Upper lobe of left lung (tissue), 4 donors: ENCODE measurements at regions not wholly inside any gene's neighbourhood (a gene's known extent, or its start where the extent isn't known, plus 50 kb on each side); places are given as distances from the start of the nearest gene placed in this dataset.

Experiments used
- POLR2A ChIP-seq, 4 donors: fragments of 450-650 bp; IDR thresholded peaks; one replicate each; pipeline ENCODE4 v1.5.1; 2016 to 2017; ENCODE audit warnings: antibody characterized with exemption in 4 of 4, mild to moderate bottlenecking in 2 of 4
- POLR2AphosphoS5 ChIP-seq, 2 donors: sonication (generic); formaldehyde crosslinking; IDR thresholded peaks; one replicate each; pipeline ENCODE4 v1.5.1; 2017; ENCODE audit warnings: antibody characterized with exemption in 2 of 2
- TF ChIP-seq, protein P1 (sequence below), 6 experiments: fragments of 450-650 bp in 4 of 6; fragments of 200-600 bp in 2 of 6; sonication (generic) in 2 of 6; IDR thresholded peaks; one replicate each; pipeline ENCODE4 v1.5.1; 2016 to 2019; ENCODE audit warnings: antibody characterized with exemption in 6 of 6

DNA sequence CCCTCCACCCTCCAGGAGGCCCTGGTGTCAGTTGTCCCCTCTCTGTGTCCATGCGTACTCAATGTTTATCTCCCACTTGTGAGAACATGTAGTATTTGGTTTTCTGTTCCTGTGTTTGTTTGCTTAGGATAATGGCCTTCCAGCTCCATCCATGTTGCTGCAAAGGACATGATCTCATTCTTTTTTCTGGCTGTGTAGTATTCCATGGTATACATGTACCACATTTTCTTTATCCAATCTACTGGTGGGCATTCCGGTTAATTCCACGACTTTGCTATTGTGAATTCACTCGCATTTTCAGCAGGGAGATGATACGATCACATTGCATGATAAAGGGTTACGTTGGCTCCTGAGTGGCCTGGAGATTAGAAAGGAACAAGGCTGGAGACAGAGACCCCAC lies 286.2 kb downstream of the FOXL1 start:
- TF ChIP-seq, protein P1, sequence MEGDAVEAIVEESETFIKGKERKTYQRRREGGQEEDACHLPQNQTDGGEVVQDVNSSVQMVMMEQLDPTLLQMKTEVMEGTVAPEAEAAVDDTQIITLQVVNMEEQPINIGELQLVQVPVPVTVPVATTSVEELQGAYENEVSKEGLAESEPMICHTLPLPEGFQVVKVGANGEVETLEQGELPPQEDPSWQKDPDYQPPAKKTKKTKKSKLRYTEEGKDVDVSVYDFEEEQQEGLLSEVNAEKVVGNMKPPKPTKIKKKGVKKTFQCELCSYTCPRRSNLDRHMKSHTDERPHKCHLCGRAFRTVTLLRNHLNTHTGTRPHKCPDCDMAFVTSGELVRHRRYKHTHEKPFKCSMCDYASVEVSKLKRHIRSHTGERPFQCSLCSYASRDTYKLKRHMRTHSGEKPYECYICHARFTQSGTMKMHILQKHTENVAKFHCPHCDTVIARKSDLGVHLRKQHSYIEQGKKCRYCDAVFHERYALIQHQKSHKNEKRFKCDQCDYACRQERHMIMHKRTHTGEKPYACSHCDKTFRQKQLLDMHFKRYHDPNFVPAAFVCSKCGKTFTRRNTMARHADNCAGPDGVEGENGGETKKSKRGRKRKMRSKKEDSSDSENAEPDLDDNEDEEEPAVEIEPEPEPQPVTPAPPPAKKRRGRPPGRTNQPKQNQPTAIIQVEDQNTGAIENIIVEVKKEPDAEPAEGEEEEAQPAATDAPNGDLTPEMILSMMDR (IDR thresholded peaks at IDR 0.05): no peak
- TF ChIP-seq POLR2A (IDR thresholded peaks at IDR 0.05): no peak
- TF ChIP-seq POLR2AphosphoS5 (IDR thresholded peaks at IDR 0.05): no peak
